C1 segment of cervical spinal cord (tissue), 14 donors: ENCODE measurements at regions not wholly inside any gene's neighbourhood (a gene's known extent, or its start where the extent isn't known, plus 50 kb on each side); places are given as distances from the start of the nearest gene placed in this dataset.
"Not testable (repeated sequence)": the region's sequence is repeated elsewhere in the genome, so short reads cannot be mapped to it uniquely, and the experiment has no call there.

ENCODE experiments used
- DNase-seq, 14 donors: peaks; one replicate each; lab custom pipeline; 2025; lab: John Stamatoyannopoulos, UW

- DNase-seq: no peak
These were observed 104.7 kb upstream of the TRIM2 start for GRCh38 chr4:153099391-153100140.

GRCh38 chr4:153106736-153107135 lies 97.5 kb upstream of the TRIM2 start:
- not testable (repeated sequence) for DNase-seq

DNA sequence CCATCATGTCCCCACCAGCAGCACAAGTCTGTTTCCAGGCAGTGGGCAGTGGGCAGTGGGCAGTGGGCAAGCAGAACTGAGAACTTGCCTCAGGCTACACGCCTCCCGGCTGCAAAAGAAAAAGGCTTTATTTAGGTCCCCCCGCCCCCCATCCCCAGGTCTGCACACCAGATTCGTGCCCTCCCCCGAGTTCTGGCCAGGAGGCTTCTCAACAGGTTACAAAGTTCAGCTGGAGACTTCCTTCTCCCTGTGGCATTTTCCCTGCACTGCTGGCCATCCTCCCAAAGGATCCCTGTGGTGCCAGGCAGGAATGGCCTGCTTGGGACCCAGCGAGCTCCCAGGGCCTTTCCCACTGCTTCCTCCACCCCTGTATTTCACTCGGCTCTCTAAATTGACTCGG lies 97.0 kb upstream of the TRIM2 start:
- no peak for DNase-seq

DNA sequence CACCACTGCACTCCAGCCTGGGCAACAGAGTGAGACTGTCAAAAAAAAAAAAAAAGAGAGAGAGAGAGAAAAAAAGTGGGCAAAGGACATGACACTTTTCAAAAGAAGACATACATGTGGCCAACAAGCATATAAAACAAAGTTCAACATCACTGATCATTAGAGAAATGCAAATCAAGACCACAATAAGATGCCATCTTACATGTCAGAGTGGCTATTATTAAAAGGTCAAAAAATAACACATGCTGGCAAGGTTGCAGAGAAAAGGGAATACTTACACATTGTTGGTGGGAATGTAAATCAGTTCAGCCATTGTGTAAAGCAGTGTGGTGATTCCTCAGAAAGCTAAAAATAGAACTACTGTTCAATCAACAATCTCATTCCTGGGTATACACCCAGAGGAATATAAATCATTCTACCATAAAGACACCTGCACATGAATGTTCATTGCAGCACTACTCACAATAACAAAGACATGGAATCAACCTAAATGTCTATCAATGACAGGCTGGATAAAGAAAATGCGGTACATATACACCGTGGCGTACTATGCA lies 94.9 kb upstream of the TRIM2 start:
- no peak for DNase-seq

GRCh38 chr4:153110739-153111138 lies 93.5 kb upstream of the TRIM2 start:
- DNase-seq: no peak

GRCh38 chr4:153111426-153112040 lies 92.7 kb upstream of the TRIM2 start:
- no peak for DNase-seq

DNA sequence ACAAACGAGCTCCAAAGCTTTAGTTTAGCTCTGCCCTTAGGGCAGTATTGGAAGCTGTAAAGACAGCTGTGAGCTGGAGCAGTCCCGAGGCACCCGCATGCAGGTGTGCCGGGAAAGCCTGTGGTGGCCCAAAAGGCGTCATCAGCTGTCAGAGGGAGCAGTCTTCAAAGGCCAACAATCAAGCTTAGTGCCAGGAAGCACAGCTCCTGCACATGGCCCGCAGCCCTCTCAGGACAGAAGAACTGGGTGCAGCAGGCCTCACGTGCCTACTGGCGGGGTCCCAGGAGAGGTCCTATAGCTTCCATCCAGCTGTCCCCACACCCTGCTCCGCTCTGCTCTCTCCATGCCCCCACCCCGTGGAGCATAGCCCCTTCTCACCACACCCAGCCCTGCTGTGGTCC lies 92.2 kb upstream of the TRIM2 start:
- DNase-seq: no peak

- DNase-seq: no peak
These were observed 91.0 kb upstream of the TRIM2 start for GRCh38 chr4:153113061-153113837.

GRCh38 chr4:153113838-153114105 lies 90.5 kb upstream of the TRIM2 start:
- DNase-seq: no peak

GRCh38 chr4:153114771-153115321 lies 89.4 kb upstream of the TRIM2 start:
- DNase-seq: no peak

GRCh38 chr4:153115322-153116290 lies 88.6 kb upstream of the TRIM2 start:
- no peak for DNase-seq

- DNase-seq: no peak
These were observed 88.0 kb upstream of the TRIM2 start for GRCh38 chr4:153116291-153116680.

DNA sequence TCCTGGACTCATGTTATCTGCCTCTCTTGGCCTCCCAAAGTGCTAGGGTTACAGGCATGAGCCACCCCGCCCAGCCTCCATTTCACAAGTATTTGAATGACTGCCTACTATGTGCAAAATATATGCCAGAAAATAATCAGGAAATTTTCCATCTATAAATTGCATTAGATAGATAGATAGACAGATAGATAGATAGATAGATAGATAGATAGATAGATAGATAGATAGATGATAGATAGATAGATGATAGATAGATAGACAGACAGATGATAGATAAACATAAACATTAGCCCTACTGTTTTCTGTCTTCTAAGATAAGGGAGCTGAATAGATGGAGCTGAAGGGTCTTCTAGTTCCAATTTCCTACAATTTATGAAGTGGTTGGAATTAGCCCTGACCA lies 87.4 kb upstream of the TRIM2 start:
- DNase-seq: no peak

DNA sequence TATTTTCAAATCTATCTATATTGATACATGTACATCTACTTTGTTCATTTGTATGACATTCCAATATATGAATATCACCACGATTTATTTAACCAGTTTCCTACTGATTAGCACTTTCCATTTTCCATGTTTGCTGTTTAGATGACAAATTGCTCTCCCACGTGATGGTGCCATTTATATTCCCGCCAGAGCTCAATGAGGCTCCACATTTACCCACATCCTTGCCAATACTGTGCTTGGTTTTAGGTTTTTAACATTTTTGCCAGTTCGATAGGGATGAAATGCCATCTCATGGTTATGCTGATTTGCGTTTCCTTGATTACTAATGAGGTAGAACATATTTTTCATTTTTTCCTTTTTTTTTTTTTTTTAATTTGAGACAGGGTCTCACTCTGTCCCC lies 86.7 kb upstream of the TRIM2 start:
- DNase-seq: no peak

DNA sequence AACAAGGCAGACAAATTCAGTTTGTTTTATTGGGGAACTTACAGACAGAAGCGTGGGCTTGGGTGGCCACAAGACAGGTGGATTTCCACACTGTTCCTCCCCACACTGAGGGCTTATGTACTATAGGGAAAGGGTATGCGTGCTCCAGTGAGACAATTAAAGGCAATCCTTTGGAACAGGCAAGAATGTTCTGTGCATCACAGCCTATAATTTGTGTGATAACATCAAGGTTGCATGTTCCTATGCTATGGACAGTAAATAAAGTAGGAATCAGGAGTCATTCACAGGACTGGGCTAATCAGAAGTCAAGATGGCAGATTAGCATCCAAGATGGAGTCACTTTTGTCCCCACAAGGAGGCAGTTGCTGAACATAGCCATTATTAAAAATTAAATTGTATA lies 84.6 kb upstream of the TRIM2 start:
- no peak for DNase-seq

DNA sequence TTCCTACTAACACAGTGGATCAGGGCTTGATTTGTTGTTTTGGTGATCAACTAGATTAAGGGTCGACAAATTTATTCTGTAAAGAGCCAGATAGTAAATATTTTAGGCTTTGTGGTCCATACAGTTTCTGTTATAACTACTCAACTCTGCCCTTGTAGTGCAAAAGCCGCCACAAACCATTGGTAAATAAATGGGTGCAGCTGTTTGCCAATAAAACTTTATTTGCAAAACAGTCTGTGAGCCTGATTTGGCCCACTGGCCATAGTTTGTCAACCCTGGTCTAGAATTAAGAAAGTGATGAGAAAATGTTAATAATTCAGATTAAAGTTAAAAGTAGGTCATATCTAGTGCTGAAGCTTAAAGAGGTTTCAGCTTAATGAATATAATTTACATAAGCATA lies 84.0 kb upstream of the TRIM2 start:
- DNase-seq: no peak

DNA sequence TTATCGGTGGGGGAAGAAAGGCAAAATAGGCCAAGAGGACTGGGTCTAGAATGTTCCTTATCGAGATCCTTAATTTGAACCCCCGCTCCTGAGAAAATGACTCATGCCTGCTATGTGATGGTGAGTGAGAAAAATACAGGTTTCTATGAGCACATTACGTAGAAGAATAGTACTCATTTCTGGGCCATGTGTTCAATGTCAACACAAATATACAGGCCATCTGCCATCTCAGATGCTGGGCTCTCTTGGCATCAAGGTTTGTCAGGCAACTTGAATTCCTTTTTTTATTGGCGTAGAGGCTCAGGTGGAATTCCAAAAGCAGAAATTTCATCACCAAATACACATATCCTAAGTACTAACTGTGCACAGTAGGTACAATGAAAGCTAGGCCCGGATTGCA lies 81.4 kb upstream of the TRIM2 start:
- DNase-seq: peak in 1 of 14 donors; percentile 31

- DNase-seq: no peak
These were observed 78.1 kb upstream of the TRIM2 start for GRCh38 chr4:153126137-153126536.

- DNase-seq: peak in 13 of 14 donors; percentile 23 to 93 (median 76)
These were observed 76.3 kb upstream of the TRIM2 start for GRCh38 chr4:153127760-153128494.

DNA sequence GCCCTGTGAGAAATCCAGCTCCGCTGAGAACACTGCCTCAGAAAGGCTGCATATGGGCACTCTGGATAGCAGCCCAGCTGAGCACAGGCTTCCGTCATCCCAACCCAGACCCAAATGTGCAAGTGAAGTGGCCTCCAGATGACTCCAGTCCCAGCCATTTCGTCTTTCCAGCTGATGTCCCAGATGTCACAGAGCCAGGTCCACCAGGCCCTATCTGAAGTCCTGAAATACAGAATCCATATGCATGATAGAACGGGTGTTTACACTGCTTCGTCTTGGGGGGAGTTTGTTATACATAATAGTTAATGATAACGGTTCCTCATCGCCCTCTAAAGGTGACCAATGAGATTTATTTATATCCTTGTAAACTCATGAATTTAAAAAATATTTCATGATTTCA lies 72.6 kb upstream of the TRIM2 start:
- DNase-seq: peak in 7 of 14 donors; percentile 17 to 52 (median 31)
